ENCODE measurements at regions not wholly inside any gene's neighbourhood (a gene's known extent, or its start where the extent isn't known, plus 50 kb on each side); places are given as distances from the start of the nearest gene placed in this dataset.

DNA sequence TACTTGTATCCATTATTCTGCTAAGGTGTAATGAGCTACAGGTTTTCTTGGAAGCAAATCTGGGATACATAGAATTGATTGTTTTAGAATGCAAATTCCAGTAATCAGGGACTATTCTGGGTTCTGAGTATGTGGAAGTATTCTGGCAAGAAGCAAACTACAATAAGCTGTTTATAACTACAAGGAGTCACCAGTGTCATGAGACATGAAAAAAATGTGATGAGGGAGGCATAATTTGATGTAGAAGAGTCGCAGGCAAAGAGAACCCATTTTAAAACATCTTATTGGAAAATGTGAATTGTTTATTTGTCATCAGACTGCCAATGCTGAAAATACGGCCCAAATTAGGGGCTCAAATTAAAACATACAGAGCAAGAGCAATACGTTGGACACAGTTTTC lies 321.8 kb upstream of the E2F7 start:
- TF ChIP-seq, protein P1, sequence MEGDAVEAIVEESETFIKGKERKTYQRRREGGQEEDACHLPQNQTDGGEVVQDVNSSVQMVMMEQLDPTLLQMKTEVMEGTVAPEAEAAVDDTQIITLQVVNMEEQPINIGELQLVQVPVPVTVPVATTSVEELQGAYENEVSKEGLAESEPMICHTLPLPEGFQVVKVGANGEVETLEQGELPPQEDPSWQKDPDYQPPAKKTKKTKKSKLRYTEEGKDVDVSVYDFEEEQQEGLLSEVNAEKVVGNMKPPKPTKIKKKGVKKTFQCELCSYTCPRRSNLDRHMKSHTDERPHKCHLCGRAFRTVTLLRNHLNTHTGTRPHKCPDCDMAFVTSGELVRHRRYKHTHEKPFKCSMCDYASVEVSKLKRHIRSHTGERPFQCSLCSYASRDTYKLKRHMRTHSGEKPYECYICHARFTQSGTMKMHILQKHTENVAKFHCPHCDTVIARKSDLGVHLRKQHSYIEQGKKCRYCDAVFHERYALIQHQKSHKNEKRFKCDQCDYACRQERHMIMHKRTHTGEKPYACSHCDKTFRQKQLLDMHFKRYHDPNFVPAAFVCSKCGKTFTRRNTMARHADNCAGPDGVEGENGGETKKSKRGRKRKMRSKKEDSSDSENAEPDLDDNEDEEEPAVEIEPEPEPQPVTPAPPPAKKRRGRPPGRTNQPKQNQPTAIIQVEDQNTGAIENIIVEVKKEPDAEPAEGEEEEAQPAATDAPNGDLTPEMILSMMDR (IDR thresholded peaks at IDR 0.05; ENCODE audit: insufficient read depth, low read depth, low read length): no peak
- no peak for TF ChIP-seq EZH2 (IDR thresholded peaks at IDR 0.05; ENCODE audit: insufficient read depth, low read length)

All from astrocyte (in vitro differentiated cells and primary cell).